Tibial nerve (tissue), 4 donors: ENCODE measurements at regions not wholly inside any gene's neighbourhood (a gene's known extent, or its start where the extent isn't known, plus 50 kb on each side); places are given as distances from the start of the nearest gene placed in this dataset.

Experiments used
- DNase-seq, 2 donors: peaks; one replicate each; pipeline ENCODE4 v3.0.0-alpha.2; 2019; ENCODE audit warnings: low spot score in 2 of 2
- H3K27ac ChIP-seq, 4 donors: fragments of 200-600 bp; sonication (generic) in 3 of 4; one replicate each; pipeline ENCODE4 v1.5.1; 2017 to 2019; ENCODE audit warnings: mild to moderate bottlenecking in 1 of 4
- H3K27me3 ChIP-seq, 2 donors: fragments of 200-600 bp; sonication (generic) in 1 of 2; one replicate each; pipeline versions ENCODE4 v1.5.1 to v1.6.0; 2017 to 2019
- H3K36me3 ChIP-seq, 3 donors: fragments of 200-600 bp; sonication (generic); one replicate each; pipeline ENCODE4 v1.5.1; 2018 to 2019
- H3K4me1 ChIP-seq, 4 donors: fragments of 200-600 bp; sonication (generic) in 3 of 4; one replicate each; pipeline ENCODE4 v1.5.1; 2017 to 2019
- H3K4me3 ChIP-seq, 4 donors: fragments of 200-600 bp; sonication (generic) in 3 of 4; one replicate each; pipeline ENCODE4 v1.5.1; 2017 to 2019; ENCODE audit warnings: mild to moderate bottlenecking in 1 of 4, moderate library complexity in 1 of 4
- H3K9me3 ChIP-seq, 4 donors: fragments of 200-600 bp; sonication (generic) in 3 of 4; one replicate each; pipeline ENCODE4 v1.5.1; 2017 to 2019
- CTCF ChIP-seq, 5 experiments: fragments of 200-600 bp in 3 of 5; fragments of 450-650 bp in 2 of 5; sonication (generic) in 3 of 5; IDR thresholded peaks; one replicate each; pipeline ENCODE4 v1.5.1; 2016 to 2019; ENCODE audit warnings: antibody characterized with exemption in 5 of 5, mild to moderate bottlenecking in 3 of 5, moderate library complexity in 2 of 5
- EP300 ChIP-seq, 2 donors: sonication (generic); formaldehyde crosslinking; IDR thresholded peaks; one replicate each; pipeline ENCODE4 v1.6.1; 2017; ENCODE audit warnings: antibody characterized with exemption in 2 of 2, mild to moderate bottlenecking in 1 of 2
- POLR2A ChIP-seq, 2 donors: fragments of 450-650 bp; IDR thresholded peaks; one replicate each; pipeline ENCODE4 v1.6.1; 2017; ENCODE audit warnings: antibody characterized with exemption in 2 of 2, mild to moderate bottlenecking in 2 of 2, moderate library complexity in 2 of 2
- WGBS, 2 donors: methylation state at CpG; one replicate each; pipeline ENCODE4 v1.1.5; 2018; 5-methylcytosine and 5-hydroxymethylcytosine counted together

GRCh38 chr12:14190694-14191093 lies 174.8 kb upstream of the ATF7IP start:
- H3K4me1 ChIP-seq: peaks cover 0 to 3% (median 0%) of the 10 kb centered on the region in 4 donors
- 69 to 77% methylated on average over 1 of the region's 1 CpG for WGBS, 2 donors
- no peaks in the 10 kb centered on the region for H3K27me3 ChIP-seq
- no peaks in the 10 kb centered on the region for H3K36me3 ChIP-seq
- no peaks in the 10 kb centered on the region for H3K9me3 ChIP-seq
- H3K4me3 ChIP-seq: no peak overlapping the region
- DNase-seq: no peak
- no peak for TF ChIP-seq EP300 (IDR thresholded peaks at IDR 0.05)
- TF ChIP-seq POLR2A (IDR thresholded peaks at IDR 0.05): no peak
- TF ChIP-seq CTCF (IDR thresholded peaks at IDR 0.05): no peak
- H3K27ac ChIP-seq: no peak overlapping the region

DNA sequence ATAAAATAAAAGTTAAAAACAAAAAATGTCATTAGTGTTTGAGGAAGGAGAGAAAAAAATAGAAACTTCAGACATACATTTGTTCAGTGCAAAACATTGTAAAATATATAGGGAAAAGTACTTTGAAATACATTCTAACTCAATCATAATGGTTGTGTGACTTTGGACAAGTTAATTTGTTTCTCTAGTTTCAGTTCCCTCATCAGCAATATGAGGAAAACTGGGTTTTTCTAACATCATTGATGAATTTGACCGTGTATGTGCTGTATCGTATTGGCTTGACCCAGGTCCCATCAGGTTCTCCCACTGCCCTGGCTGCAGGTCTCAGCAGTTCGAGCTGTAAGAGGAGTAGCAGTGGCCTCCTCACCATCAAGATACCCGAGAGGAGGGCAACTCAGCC lies 173.9 kb upstream of the ATF7IP start:
- Histone ChIP-seq H3K27ac (no peak overlapping the region), H3K27me3 (no peaks in the 10 kb centered on the region), H3K36me3 (no peaks in the 10 kb centered on the region), H3K4me3 (no peak overlapping the region), H3K4me1 (no peaks in the 10 kb centered on the region), H3K9me3 (no peaks in the 10 kb centered on the region)
- TF ChIP-seq CTCF (IDR thresholded peaks at IDR 0.05): no peak
- TF ChIP-seq EP300 (IDR thresholded peaks at IDR 0.05): no peak
- TF ChIP-seq POLR2A (IDR thresholded peaks at IDR 0.05): no peak
- WGBS, 2 donors: 69 to 78% methylated on average over 4 of the region's 4 CpGs
- no peak for DNase-seq

DNA sequence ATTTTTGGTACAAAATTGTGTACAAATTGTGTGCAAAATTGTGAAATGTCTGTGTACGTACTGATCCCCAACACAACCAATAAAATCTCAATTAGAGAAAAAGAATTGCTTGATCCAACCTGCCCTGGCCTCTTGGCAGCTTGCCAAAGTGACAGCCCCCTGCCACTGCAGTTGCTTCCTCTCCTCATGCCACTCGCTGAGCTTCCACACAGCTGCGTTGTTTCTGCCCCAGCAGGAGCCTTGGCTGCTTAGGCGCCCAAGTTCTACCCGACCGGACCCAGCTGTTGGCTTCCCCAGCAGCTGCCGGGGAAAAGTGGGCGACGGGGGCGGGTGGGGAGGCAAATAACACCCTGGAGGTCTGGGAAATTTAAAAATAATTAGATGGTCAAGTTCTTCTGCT lies 171.8 kb upstream of the ATF7IP start:
- no peak for DNase-seq
- Histone ChIP-seq H3K27me3 (no peaks in the 10 kb centered on the region), H3K27ac (no peak overlapping the region), H3K4me1 (no peaks in the 10 kb centered on the region), H3K9me3 (no peaks in the 10 kb centered on the region), H3K36me3 (no peaks in the 10 kb centered on the region), H3K4me3 (no peak overlapping the region)
- WGBS, 2 donors: 43 to 52% methylated on average over 10 of the region's 10 CpGs
- TF ChIP-seq EP300 (IDR thresholded peaks at IDR 0.05): no peak

DNA sequence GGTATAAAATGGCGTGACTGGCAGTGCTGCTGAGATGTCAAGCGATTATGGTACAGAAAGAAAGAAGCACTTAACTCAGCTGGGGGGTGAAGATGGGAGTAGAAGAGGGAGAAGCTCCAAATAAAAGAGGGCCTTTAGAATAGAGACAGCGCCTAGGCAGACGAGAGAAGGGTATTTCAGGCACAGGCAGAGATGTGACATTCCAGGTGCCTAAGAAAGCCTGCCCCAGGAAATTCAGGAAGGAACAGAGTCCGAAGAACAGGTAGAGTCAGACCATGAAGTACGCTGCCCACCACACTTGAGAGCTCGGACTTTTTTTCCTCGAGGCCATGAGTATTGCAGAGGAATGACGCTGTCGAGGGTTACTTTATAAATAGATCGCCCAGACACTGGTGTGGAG lies 170.9 kb upstream of the ATF7IP start:
- WGBS, 2 donors: 88% methylated on average over 11 of the region's 11 CpGs
- DNase-seq: no peak
- Histone ChIP-seq H3K4me3 (no peak overlapping the region), H3K27ac (no peak overlapping the region), H3K36me3 (no peaks in the 10 kb centered on the region), H3K9me3 (no peaks in the 10 kb centered on the region), H3K27me3 (no peaks in the 10 kb centered on the region), H3K4me1 (no peaks in the 10 kb centered on the region)
- TF ChIP-seq CTCF (IDR thresholded peaks at IDR 0.05): no peak
- TF ChIP-seq EP300 (IDR thresholded peaks at IDR 0.05): no peak
- no peak for TF ChIP-seq POLR2A (IDR thresholded peaks at IDR 0.05)

- H3K4me1 ChIP-seq: no peaks in the 10 kb centered on the region
- no peak for TF ChIP-seq EP300 (IDR thresholded peaks at IDR 0.05)
- TF ChIP-seq POLR2A (IDR thresholded peaks at IDR 0.05): no peak
- no peak for TF ChIP-seq CTCF (IDR thresholded peaks at IDR 0.05)
- H3K36me3 ChIP-seq: no peaks in the 10 kb centered on the region
- H3K27ac ChIP-seq: no peak overlapping the region
- H3K27me3 ChIP-seq: no peaks in the 10 kb centered on the region
- no peak overlapping the region for H3K4me3 ChIP-seq
- no peaks in the 10 kb centered on the region for H3K9me3 ChIP-seq
- WGBS, 2 donors: 71 to 72% methylated on average over 4 of the region's 4 CpGs
- no peak for DNase-seq
These were observed 165.9 kb upstream of the ATF7IP start for GRCh38 chr12:14199455-14200198.
